ENCODE measurements at regions not wholly inside any gene's neighbourhood (a gene's known extent, or its start where the extent isn't known, plus 50 kb on each side); places are given as distances from the start of the nearest gene placed in this dataset.
A peak's percentile ranks its signal among the peaks of the same experiment; 100 is the strongest.

- ATAC-seq: no peak
- intact Hi-C loops (cut with DNase I): no loop called here
- DNase-seq (ENCODE audit: missing footprints): no peak
These were observed 198.2 kb upstream of the OSR1 start for GRCh38 chr2:19556648-19557047.

GRCh38 chr2:19554520-19554919, 196.1 kb upstream of the OSR1 start:
- intact Hi-C loops (cut with DNase I): no loop called here
- ATAC-seq (no peak), DNase-seq (ENCODE audit: missing footprints) (no peak)

GRCh38 chr2:19552270-19552669, 193.8 kb upstream of the OSR1 start:
- intact Hi-C loops (cut with DNase I): no loop called here
- ATAC-seq: no peak
- no peak for DNase-seq (ENCODE audit: missing footprints)

GRCh38 chr2:19550750-19551149, 192.3 kb upstream of the OSR1 start:
- intact Hi-C loops (cut with DNase I): no loop called here
- DNase-seq (ENCODE audit: missing footprints) (no peak), ATAC-seq (peak; percentile 34)

GRCh38 chr2:19549821-19550220, 191.4 kb upstream of the OSR1 start:
- no peak for ATAC-seq
- intact Hi-C loops (cut with DNase I): no loop called here
- no peak for DNase-seq (ENCODE audit: missing footprints)

- DNase-seq (ENCODE audit: missing footprints) (no peak), ATAC-seq (no peak)
- intact Hi-C loops (cut with DNase I): no loop called here
These were observed 189.7 kb upstream of the OSR1 start for GRCh38 chr2:19548116-19548515.

GRCh38 chr2:19547321-19547720, 188.9 kb upstream of the OSR1 start:
- no peak for DNase-seq (ENCODE audit: missing footprints)
- ATAC-seq: no peak
- intact Hi-C loops (cut with DNase I): no loop called here

GRCh38 chr2:19545507-19545906, 187.1 kb upstream of the OSR1 start:
- DNase-seq (ENCODE audit: missing footprints) (no peak), ATAC-seq (no peak)
- intact Hi-C loops (cut with DNase I): no loop called here

- intact Hi-C loops (cut with DNase I): no loop called here
- DNase-seq (ENCODE audit: missing footprints) (no peak), ATAC-seq (no peak)
These were observed 185.4 kb upstream of the OSR1 start for GRCh38 chr2:19543663-19544383.

- intact Hi-C loops (cut with DNase I): no loop called here
- no peak for DNase-seq (ENCODE audit: missing footprints)
These were observed 184.6 kb upstream of the OSR1 start for GRCh38 chr2:19542796-19543662.

GRCh38 chr2:19541884-19542283, 183.5 kb upstream of the OSR1 start:
- ATAC-seq (no peak), DNase-seq (ENCODE audit: missing footprints) (no peak)
- intact Hi-C loops (cut with DNase I): no loop called here

More at GRCh38 chr2:19542796-19543662, 184.6 kb upstream of the OSR1 start:
- no peak for ATAC-seq

GRCh38 chr2:19540739-19541525, 182.5 kb upstream of the OSR1 start:
- intact Hi-C loops (cut with DNase I): no loop called here
- no peak for ATAC-seq

GRCh38 chr2:19538411-19538963, 180.1 kb upstream of the OSR1 start:
- intact Hi-C loops (cut with DNase I): no loop called here
- DNase-seq (ENCODE audit: missing footprints) (no peak), ATAC-seq (peak; percentile 89)

More at GRCh38 chr2:19540739-19541525, 182.5 kb upstream of the OSR1 start:
- no peak for DNase-seq (ENCODE audit: missing footprints)

- no peak for DNase-seq (ENCODE audit: missing footprints)
- intact Hi-C loops (cut with DNase I): no loop called here
- no peak for ATAC-seq
These were observed 177.7 kb upstream of the OSR1 start for GRCh38 chr2:19536136-19536535.

- ATAC-seq: no peak
- intact Hi-C loops (cut with DNase I): no loop called here
These were observed 174.2 kb upstream of the OSR1 start for GRCh38 chr2:19532547-19533196.

GRCh38 chr2:19529677-19530076, 171.3 kb upstream of the OSR1 start:
- no peak for DNase-seq (ENCODE audit: missing footprints)
- no peak for ATAC-seq
- intact Hi-C loops (cut with DNase I): loop anchor here (5.0 kb wide), 1 partner anchor 202 kb away; no protein-coding TSS in a partner anchor

More at GRCh38 chr2:19532547-19533196, 174.2 kb upstream of the OSR1 start:
- DNase-seq (ENCODE audit: missing footprints): no peak

GRCh38 chr2:19527771-19528170, 169.3 kb upstream of the OSR1 start:
- DNase-seq (ENCODE audit: missing footprints) (no peak), ATAC-seq (no peak)
- intact Hi-C loops (cut with DNase I): loop anchor here (5.0 kb wide), 1 partner anchor 200 kb away; no protein-coding TSS in a partner anchor

GRCh38 chr2:19525313-19525712, 166.9 kb upstream of the OSR1 start:
- DNase-seq (ENCODE audit: missing footprints): no peak
- ATAC-seq: no peak

More at GRCh38 chr2:19525313-19525712, 166.9 kb upstream of the OSR1 start:
- intact Hi-C loops (cut with DNase I): loop anchor here (5.0 kb wide), 1 partner anchor 198 kb away; no protein-coding TSS in a partner anchor

Data from Right ventricle myocardium inferior (tissue), 1 donor.